GM12874 (cell line): ENCODE measurements at regions not wholly inside any gene's neighbourhood (a gene's known extent, or its start where the extent isn't known, plus 50 kb on each side); places are given as distances from the start of the nearest gene placed in this dataset.

Experiments
- TF ChIP-seq, protein P1 (sequence below): IDR thresholded peaks from 2 replicates; pipeline ENCODE4 v1.5.1; 2011; ENCODE audit warnings: low read depth, mild to moderate bottlenecking, control low read depth, low read length, moderate library complexity; ENCODE audit not compliant: insufficient read depth

DNA sequence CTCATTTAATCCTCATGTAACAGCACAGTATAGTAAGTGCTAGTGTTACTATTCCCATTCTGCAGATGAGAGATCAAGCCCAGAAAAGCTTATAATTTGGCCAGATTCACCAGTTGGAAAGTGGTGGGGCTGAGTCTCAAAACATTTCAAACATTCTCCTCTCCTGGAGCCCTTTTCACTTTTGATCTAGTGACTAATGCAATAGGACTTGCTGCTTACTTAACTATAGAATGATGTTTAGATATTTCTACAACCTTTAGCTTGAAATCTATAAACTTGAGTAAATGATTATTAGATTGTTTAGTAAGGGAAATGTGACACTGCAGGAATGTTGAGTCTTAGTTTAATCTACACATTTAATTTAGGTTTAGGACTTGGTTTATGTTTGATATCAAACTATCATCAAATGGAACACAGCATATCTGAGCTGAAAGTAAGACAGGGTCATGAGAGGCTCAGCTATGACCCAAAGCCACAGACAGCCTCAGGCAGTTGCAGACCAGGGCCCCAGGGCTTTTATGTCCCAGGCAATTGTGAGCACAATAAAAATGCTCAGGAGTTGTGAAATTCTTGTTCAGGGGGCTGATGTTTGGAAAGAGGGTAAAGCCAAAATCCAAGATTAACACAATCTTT, 199.5 kb upstream of the HS3ST1 start:
- TF ChIP-seq, protein P1, sequence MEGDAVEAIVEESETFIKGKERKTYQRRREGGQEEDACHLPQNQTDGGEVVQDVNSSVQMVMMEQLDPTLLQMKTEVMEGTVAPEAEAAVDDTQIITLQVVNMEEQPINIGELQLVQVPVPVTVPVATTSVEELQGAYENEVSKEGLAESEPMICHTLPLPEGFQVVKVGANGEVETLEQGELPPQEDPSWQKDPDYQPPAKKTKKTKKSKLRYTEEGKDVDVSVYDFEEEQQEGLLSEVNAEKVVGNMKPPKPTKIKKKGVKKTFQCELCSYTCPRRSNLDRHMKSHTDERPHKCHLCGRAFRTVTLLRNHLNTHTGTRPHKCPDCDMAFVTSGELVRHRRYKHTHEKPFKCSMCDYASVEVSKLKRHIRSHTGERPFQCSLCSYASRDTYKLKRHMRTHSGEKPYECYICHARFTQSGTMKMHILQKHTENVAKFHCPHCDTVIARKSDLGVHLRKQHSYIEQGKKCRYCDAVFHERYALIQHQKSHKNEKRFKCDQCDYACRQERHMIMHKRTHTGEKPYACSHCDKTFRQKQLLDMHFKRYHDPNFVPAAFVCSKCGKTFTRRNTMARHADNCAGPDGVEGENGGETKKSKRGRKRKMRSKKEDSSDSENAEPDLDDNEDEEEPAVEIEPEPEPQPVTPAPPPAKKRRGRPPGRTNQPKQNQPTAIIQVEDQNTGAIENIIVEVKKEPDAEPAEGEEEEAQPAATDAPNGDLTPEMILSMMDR: no peak

DNA sequence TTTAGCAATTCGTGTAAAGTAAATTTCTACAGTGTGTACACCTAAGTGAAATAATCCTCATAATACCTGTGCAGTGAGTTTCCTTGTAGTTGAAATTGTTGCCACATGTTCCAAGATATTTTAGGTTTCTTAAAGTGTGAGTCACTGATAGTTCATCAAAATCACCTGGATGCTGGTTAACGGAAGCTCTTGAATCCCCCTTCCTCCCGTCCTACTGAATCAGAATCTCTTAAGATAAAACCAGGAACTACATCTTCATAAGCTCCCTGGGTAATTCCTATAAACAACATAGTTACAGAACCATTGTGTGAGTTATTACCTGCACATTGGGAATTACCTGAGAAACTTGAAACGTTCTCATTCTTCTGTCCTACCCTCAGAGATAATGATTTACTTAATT, 197.4 kb upstream of the HS3ST1 start:
- TF ChIP-seq, protein P1: no peak

DNA sequence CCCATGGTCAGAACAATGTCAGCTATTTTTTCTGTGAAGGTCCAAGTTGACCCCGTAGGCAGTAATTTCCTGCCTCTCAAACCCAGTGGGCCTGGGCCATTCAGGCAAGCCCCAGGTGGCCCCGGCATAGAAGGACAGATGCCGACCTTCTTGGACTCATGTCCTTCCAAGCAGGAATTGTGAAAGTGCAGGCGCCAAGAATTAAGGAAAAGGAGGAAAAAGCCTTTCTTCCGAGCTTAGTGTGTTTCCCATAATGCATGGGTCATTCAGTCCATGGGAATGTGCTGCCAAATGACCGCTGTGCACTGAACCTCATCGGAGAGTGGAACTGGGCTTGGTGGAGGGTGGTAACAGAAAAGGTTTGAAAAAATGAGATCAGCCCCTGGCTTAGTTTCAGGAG, 196.5 kb upstream of the HS3ST1 start:
- TF ChIP-seq, protein P1: no peak

DNA sequence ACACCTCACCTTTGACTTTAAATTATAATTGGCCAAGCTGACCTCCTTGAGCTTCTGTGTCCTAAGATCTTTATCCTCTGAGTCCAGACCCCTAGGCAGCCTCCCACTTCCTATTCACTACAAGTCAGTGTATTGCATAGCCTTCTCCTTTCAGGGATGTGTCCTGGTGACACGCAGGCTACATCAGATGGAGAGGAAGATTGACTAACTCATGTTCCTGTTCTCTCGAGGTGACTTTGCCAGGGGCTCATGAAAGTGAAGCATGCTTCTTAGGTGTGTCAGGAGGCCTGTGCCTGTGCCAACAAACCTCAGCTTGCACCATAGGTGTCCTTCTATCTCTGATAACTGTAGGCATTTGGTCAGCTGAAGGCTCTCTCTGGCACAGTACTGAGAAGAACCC, 195.7 kb upstream of the HS3ST1 start:
- TF ChIP-seq, protein P1: no peak

DNA sequence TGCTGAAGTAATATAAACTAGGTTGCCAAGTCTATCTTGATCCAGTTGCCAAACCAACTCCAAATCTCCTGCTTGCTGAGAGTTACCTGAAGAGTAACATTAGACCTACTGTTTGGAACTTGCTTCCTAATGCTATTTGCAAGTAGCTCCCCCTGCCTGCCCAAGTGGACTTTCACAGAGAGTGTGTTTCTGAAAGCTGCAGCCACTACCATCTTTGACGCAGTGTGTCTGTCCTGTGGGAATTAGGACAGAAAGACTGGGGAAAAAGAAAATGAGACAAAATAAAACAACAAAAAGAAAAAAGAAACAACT, 195.0 kb upstream of the HS3ST1 start:
- TF ChIP-seq, protein P1: no peak

DNA sequence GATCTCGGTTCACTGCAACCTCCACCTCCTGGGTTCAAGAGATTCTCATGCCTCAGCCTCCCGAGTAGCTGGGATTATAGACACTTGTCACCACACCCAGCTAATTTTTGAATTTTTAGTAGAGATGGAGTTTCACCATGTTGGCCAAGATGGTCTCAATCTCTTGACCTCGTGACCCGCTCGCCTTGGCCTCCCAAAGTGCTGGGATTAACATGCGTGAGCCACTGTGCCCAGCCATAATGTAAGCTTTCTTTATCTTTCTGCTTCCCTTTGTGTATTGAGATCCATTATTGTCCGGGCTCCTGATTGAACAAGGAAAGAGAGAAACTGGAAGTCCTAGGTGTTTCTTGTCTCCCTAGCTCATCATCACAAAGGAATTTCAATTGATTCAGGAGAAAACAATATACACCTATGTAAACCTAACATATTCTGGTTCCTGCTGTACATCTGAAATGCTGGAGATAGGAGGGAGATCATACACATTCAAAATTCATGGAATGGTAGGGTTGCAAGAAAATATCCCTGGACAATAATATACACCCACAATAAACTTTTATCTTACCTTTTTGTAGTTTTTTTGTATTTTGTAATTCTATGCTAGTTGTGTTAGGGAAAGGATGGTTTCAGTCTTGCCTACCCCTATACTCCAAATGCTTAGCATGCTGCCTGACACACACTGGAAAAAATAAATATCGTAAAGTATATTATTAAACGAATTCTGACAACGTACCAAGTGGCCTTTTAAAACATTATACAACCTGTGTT, 194.4 kb upstream of the HS3ST1 start:
- TF ChIP-seq, protein P1: no peak

DNA sequence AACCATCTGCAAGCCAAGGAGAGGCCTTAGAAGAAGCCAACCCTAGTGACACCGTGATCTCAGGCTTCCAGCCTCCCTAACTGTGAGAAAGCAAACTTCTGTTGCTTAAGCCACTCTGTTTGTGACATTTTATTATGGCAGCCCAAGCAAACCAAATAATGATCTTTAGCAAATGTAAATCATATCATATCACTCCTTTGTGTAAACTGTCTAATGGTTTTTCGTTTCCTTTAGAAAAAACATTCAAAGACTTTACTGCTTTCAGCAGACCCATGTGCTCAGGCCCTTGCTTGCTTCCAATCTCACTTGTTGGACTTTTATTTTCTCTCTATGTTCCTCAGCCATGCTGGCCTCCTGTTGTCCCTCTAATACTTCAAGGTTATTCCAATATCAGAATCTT, 192.2 kb upstream of the HS3ST1 start:
- TF ChIP-seq, protein P1: no peak
